GM18519 (cell line): ENCODE measurements at regions not wholly inside any gene's neighbourhood (a gene's known extent, or its start where the extent isn't known, plus 50 kb on each side); places are given as distances from the start of the nearest gene placed in this dataset.
"Not testable (repeated sequence)": the region's sequence is repeated elsewhere in the genome, so short reads cannot be mapped to it uniquely, and the experiment has no call there.

Experiments used
- ATAC-seq: cut with Tn5 transposase; IDR thresholded peaks from one replicate; pipeline ENCODE4 v1.9.1; 2021; ENCODE audit warnings: mild to moderate bottlenecking, moderate library complexity; ENCODE audit not compliant: unreplicated experiment, low FRiP score

GRCh38 chr2:208916881-208917280 is 507.0 kb upstream of the MAP2 start:
- ATAC-seq, result no peak

- ATAC-seq, result not testable (repeated sequence)
Observed at GRCh38 chr2:208921358-208921757, 502.5 kb upstream of the MAP2 start.

- ATAC-seq, result no peak
Observed at GRCh38 chr2:208927867-208928266, 496.0 kb upstream of the MAP2 start.

DNA sequence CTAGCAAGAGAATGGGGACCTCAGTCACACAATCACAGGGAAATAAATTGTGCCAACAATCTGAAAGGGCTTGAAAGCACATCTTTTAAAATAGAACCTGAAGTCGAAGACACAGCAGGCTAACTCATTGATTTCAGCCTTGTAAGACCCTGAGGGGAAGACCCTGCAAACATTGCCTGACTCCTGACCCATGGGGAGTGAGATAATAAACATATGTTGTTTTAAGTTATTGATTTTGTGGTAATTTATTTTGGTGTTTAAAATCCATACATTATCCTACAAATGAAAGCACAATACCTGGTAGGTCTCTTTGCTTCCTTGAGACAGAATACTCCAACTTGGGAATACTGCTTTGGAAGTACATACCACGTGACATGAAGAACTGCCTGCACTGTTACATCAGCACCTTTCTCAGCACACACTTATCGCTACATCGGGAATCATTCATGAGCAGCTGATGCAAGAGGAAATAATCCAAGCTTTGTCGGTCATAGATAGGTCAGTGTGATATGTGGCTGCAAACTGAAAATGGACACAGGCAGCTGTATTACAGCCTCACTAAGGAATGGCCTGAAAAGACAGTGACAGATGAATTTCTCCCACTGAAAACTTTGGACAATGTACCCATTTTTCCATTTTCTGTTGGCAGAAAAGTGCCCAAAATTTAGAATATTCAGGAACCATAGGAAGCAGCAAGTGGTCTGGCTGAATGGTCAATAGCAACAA is 494.5 kb upstream of the MAP2 start:
- ATAC-seq, result no peak

GRCh38 chr2:208929894-208930427 is 493.9 kb upstream of the MAP2 start:
- ATAC-seq, result no peak

DNA sequence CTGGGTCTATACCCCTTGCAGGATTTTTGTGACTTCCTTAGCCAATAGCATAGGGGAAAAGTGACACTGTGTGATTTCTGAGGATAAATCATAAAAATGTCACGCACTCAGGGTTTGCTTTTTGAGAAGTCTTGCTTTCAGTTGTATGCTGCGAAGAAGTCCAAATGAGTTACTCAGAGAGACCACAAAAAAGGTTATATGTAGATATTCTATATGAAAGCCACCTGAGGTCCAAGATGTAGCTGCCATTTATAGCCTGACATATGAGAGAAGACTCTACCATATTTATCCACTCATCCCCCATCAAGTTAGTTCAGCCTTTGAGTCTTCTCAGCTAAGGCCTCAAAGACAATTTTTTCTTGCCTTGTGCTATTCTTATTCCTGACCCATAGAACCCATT is 488.3 kb upstream of the MAP2 start:
- no peak for ATAC-seq

DNA sequence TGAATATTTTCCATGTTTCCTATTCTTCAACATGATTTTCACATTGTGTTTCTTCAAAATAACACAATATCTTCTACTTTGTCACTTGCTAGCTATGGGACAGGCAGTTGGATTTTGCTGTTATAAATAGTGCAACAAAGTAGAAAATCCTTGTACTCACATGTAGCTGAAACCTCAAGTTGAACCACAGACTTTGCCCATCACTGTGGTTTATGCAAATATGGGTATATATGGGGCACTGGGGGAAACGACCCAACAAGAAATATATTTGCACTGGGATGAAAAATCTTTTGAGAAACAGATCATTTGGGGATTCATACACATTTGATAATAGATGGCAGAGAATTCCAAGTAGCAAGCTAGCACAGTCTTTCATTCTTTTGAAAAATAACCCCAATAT is 486.3 kb upstream of the MAP2 start:
- ATAC-seq, result no peak

- no peak for ATAC-seq
Observed at GRCh38 chr2:208939852-208940251, 484.0 kb upstream of the MAP2 start.

GRCh38 chr2:208945719-208946256 is 478.1 kb upstream of the MAP2 start:
- no peak for ATAC-seq

- no peak for ATAC-seq
Observed at GRCh38 chr2:208948073-208948472, 475.8 kb upstream of the MAP2 start.

GRCh38 chr2:208970070-208970469 is 453.8 kb upstream of the MAP2 start:
- no peak for ATAC-seq

DNA sequence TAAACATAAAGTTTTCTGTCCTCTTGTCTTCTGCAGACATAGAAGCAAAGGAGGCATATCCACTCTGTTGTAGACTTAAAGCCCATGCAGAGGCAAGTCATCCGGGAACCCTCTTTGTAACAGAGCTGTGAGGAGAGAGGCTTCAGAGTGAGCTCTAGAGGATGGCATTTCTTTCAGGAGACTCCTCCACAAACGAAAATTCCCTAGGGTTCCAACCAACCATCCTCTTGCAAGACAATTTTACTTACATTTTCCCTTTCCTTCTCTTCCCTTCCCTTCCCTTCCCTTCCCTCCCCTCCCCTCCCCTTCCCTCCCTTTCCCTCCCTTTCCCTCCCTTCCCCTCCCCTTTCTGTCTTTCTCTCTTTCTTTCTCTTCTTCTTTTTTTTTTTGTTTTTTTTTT is 446.3 kb upstream of the MAP2 start:
- ATAC-seq, result no peak

DNA sequence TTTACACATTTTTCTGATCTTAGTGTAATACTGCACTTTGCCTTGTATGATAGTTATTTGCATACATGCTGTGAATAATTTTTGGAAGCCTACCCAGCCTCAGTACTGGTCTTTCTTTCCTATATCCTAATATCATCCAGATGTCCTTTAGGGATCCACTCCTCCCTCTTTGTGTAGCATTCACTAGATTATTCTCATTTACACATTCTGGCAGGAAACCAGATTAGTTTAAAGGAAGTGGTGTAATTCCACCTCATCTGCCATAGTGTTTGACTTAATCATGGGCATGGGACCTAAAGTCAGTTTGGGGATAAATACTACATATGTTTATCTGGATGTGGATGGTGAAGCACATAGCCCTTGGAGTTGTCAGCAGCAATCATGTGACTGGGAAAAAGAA is 444.9 kb upstream of the MAP2 start:
- ATAC-seq, result no peak

DNA sequence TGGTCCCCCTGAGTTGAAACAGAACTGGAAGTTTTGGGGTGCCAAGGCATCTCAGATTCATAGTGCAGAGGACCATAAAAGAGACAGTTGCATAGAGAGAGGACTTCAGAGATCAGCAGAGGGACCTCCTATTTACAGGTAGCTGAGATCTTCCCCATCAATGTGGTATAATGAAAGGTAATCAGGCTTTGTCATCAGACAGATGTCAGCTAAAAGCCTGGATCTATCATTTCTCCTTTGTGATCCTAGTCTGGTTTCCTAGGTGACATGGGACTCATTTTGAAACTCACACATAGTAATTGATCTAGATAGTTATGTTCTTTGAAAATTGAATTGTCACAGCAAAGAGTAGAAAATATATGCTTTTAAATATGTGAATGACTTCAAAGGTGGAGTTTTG is 443.5 kb upstream of the MAP2 start:
- no peak for ATAC-seq

DNA sequence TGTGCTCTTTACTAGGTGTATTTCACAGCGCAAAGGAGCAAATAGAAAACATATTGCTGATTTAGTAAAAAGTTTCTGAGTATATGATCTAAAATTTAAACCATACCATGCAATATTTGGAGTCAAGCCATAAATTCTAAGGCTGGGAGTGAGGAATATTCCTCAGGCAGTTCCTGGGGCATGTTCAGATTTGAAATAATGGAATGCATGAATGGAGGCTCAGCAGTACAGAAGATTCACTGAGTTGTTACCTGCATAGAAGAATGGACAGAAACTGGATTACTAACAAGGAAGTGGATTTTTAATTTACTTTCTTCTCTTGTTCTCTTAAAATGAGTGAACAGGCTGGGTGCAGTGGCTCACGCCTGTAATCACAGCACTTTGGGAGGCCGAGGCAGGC is 441.0 kb upstream of the MAP2 start:
- no peak for ATAC-seq

DNA sequence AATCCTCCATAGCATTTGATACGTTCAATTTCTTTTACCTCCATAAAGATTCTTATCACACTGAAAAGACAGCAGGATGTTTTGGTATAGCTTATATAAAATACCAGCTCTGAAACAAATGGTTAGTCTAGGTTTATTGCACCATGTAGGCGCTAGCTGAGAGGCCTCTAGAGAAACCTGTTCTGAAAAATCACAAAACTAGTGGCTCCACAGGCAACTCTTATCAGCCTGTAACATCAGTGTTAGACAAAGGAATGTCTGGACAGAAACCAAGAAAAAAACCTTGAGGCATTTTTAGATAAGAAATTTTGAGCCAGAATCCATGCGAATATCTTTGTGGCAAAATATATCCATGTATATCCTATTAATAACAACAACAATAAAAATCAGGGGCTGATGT is 440.4 kb upstream of the MAP2 start:
- ATAC-seq, result no peak

DNA sequence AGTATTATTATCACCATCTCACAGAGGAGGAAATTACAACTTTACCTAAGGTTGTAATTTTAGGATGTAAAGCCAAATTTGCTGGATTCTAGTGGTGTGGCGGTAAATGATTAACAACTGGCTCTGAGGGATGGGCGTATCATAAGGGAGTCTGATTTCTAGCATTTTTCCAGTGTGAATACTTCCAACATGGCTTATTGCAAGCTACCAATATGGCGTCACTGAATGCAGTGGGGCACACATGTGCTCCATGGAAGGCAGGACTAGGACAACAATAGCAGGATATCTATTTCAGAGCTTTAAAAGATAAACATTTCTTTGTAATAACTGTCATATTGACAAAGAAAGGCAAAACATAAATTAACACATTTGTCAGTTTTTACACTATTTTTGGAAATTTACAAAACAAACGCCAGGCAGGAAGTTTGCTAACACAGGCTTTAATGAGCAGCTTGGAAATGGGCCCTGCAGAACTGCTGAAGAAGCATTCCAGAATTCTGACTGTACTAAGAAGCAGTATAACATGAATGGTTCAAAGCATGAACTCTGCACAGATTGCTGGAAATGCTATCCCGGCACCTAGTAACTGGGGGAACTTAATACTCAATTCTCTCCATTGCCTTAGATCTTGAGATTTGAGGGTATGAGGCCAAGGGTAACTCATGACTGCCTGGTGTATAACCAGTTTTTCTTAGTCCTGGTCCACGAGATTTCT is 439.3 kb upstream of the MAP2 start:
- ATAC-seq, result no peak

DNA sequence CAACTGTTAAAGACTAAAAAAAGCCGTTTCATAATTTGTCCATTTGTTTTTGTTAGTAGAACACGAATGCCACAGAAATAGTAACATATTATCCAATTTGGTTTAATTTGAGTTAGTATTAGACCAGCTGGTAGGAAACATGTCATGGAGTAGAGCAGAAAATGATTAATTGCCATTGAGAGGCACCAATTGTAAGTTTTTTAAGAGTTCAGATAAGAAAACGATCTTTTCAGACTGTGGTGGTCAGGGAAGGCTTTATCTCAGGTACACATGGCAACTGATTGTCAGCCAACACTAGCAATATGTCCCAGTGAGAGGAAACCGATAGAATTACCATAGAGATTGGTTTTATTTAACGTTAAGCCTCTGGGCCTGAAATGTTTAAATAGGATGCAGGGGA is 438.2 kb upstream of the MAP2 start:
- no peak for ATAC-seq

GRCh38 chr2:208990716-208991115 is 433.1 kb upstream of the MAP2 start:
- no peak for ATAC-seq

GRCh38 chr2:208999911-209000310 is 423.9 kb upstream of the MAP2 start:
- no peak for ATAC-seq

DNA sequence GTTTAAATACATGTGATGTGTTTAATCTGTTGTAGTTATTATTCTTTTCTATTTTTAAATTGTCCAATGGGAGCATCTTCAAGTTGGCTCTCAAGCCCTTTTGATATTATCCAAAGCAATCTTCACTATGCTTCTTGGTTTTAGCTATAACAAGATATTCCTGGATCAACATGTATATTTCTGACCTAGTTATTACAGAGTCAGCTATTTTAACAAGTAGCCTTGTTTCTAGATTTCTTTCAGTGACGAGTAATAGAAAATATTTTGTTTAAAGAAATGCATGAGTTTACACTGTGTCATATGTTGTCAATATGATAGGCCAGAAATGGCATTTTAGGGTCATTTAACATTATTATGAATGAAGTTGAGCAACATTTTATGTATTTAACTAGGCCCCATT is 421.8 kb upstream of the MAP2 start:
- ATAC-seq, result no peak

DNA sequence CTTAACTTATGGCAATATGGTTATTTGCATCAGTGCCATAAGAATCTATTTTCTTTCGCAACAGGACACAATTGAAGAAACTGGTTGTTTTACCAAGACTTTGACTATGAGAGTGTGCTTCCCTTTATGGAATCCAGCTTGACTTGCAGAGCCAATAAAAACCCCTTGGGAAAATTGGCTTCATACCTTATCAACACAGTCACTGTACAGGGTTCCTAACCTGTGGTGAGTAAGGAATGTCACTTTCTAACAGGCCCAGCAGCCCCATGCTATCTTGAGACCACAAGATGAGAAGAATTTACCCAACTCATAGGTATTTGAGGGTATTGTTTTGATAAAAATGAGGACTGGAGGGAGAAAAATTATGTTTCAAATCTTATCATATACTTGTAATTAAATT is 418.5 kb upstream of the MAP2 start:
- ATAC-seq, result no peak
